LNCAP (cell line): ENCODE measurements at regions not wholly inside any gene's neighbourhood (a gene's known extent, or its start where the extent isn't known, plus 50 kb on each side); places are given as distances from the start of the nearest gene placed in this dataset.

Source experiments
- TF ChIP-seq, protein P1 (sequence below): fragments of 450-650 bp; IDR thresholded peaks from 2 replicates; pipeline ENCODE4 v1.5.1; 2017; ENCODE audit warnings: mild to moderate bottlenecking

DNA sequence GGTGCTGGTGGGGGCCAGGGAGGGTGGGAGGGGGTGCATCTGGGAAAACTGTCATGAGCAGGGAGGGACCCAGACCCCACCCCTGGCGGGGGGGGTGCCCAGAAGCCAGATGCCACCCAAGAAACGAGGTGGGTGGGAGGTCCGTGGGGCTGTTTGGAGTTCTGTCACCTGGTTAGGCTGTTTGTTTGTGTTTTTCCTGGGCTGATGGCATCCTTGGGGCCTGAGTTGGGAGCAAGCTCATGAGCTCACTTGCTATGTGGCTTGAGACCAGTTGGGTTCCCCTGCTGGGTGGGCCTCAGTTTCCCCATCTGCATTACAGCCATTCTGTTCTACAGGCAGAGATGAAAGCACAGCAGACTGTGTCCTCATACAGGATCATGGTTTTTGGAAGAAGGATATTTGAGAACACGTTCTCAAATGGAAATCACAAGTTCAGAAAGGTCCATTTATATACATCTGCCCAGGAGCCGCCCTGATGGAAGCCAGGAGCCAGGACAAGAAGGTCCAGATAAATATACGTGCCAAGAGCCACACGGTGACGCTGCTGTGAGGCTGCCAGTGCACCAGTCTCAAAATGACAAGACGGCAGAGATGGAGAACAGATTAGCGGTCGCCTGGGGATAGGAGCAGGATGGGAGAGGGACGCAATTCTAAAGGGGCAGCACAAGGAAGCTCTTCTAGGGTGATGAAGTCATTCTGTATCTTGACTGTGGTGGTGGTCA is 312.9 kb downstream of the MN1 start:
- TF ChIP-seq, protein P1, sequence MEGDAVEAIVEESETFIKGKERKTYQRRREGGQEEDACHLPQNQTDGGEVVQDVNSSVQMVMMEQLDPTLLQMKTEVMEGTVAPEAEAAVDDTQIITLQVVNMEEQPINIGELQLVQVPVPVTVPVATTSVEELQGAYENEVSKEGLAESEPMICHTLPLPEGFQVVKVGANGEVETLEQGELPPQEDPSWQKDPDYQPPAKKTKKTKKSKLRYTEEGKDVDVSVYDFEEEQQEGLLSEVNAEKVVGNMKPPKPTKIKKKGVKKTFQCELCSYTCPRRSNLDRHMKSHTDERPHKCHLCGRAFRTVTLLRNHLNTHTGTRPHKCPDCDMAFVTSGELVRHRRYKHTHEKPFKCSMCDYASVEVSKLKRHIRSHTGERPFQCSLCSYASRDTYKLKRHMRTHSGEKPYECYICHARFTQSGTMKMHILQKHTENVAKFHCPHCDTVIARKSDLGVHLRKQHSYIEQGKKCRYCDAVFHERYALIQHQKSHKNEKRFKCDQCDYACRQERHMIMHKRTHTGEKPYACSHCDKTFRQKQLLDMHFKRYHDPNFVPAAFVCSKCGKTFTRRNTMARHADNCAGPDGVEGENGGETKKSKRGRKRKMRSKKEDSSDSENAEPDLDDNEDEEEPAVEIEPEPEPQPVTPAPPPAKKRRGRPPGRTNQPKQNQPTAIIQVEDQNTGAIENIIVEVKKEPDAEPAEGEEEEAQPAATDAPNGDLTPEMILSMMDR, result no peak

DNA sequence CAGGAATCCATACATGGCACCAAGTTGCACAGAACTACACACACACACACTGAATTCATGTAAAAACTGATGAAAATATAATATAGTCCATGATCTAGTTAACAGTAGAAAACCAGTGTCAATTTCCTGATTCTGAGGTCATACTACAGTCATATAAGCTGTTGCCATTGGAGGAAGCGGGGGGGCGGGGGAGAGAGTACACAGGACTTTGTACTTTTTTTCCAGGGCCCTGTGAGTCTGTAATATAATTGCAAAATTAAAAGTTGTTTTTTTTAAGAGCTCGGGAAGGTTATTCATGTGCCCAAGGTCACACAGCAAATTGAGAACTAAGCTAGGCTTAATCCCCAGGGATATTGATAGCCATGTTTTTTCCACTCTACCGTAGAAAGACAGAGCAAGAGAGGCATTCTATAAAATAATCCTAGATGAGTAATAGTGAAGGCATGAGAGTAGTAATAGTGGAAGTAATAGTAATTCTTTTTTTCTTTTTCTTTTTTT is 312.3 kb downstream of the MN1 start:
- TF ChIP-seq, protein P1, result no peak

DNA sequence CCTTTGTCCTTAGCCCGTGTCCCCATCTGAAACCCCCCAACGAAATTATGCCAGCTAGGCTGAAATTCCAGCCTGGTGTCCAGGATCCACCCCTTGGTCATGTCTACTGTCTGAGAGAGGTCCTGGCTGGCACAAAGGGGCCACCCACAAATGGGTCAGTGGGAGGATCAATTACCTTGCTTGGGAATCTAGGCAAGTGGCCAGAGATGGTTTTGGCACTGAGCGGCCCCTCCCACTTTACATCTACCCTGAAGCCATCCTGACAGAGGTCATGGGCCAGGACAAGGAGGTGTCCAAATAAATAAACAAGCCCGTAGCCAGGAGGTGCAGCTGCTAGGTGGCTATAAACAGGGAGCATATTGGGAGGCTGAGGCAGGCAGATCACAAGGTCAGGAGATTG is 311.5 kb downstream of the MN1 start:
- TF ChIP-seq, protein P1, result no peak

DNA sequence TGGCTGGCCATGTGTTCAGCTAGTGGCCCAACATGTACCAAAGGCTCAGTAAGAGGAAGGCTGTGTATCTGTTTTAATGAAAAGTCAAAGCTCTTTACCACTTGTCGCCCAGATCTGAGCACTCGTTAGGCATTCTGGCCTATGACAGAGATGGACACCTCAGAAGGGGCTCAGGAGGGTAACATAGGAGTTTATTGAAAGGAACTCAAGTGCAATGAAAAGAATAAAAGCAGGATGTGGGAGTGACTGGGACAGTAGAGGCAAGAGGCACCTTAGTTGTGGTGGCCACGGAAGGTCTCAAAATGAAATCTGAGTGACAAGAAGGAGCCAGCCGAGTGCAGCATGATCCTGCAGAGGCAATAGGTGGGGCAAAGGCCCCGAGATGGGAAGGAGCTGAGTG is 309.7 kb downstream of the MN1 start:
- TF ChIP-seq, protein P1, result no peak

DNA sequence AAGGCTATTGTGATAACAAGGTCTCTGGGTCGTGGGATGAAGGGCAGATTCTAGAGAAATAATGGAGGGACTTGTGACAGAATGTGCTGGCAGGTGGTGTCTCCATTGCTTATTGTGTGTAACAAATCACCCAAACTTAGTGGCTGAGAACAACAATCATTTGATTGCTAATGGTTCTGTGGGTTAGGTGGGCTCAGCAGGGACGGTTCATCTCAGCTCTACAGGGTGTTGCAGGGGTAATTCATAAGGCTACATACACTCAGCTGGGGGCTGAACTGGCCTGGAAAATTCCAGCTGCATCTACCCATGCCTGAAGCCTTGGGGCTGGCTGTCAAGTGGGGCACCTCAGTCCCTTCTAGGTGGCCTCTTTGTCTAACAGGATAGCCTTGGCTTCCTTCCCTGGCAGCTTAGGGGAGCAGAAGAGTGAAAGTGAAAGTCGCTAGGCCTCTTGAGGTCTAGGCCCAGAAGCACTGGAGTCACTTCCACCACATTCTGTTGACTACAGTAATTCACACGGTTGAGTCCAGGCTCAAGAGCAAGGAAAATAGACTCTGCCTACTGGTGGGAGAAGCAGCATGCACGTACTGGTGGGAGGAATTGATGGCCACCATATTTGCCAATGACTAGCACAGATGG is 308.9 kb downstream of the MN1 start:
- TF ChIP-seq, protein P1, result no peak

DNA sequence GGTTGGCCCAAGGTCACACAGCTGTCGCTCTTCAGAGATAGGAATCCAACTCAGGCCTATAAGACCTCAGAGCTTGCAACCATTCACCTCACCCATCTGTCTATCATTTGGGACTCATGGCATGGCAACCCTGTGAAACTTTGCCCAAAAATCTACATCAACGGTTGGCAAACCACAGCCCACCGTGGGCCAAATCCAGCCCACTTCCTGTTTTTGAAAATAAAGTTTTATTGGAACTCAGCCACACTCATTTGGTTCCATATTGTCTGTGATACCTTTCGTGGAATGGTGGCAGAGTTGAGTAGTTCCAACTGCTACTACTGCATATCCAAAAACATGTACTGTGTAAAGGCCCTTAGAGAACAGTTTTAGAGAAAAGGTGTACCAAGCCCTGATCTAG is 307.8 kb downstream of the MN1 start:
- TF ChIP-seq, protein P1, result no peak

DNA sequence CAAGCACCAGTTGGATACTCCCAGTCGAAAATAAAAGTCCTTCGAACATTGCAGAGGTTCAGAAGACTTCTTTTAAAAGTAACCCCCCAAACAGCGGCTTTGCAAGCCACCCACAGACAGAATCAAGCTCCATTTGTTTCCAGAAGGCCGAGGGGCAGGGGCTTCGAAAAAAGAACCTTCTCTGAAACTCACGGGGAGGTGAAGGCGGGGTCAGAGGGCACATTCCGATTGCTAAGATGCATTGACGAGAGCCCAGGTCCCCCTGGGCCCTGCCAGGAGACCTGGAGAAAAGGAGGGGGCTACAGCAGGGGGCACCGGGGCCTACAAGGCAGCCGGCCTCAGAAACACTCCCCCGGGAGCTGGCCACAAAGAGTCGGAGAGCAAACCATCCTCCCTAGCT is 306.8 kb downstream of the MN1 start:
- TF ChIP-seq, protein P1, result no peak
